Panc1 (cell line): ENCODE measurements at regions not wholly inside any gene's neighbourhood (a gene's known extent, or its start where the extent isn't known, plus 50 kb on each side); places are given as distances from the start of the nearest gene placed in this dataset.
"Not testable (repeated sequence)": the region's sequence is repeated elsewhere in the genome, so short reads cannot be mapped to it uniquely, and the experiment has no call there.

Experiments used
- ATAC-seq: fragments of 200-7000 bp; cut with Tn5 transposase; 2 replicates; pipeline ENCODE4 v1.9.1; 2020; ENCODE audit warnings: mild to moderate bottlenecking, moderate library complexity
- BruUV-seq: library from RNA; stranded (reverse); fragments of 400-500 nt; replicated peaks from 2 replicates; lab custom pipeline; 2021; lab: Mats Ljungman, UMichigan
- CTCF ChIA-PET: fragments of 300-600 bp; sonication (Branson Sonifier 250); formaldehyde crosslinking; loops from one replicate; lab custom pipeline; 2022; ENCODE audit warnings: antibody characterized with exemption; lab: Charles Lee
- POLR2A ChIA-PET: fragments of 300-600 bp; sonication (Branson Sonifier 250); formaldehyde crosslinking; loops from one replicate; lab custom pipeline; 2022; ENCODE audit warnings: antibody characterized with exemption; lab: Charles Lee
- DNase-seq: peaks from one replicate; pipeline ENCODE4 v3.0.0-alpha.2; 2010; ENCODE audit warnings: low read depth, low spot score
- H3K27ac ChIP-seq: 2 replicates; pipeline ENCODE4 v1.5.1; 2011; ENCODE audit warnings: mild to moderate bottlenecking, low read length, inconsistent platforms
- H3K27me3 ChIP-seq: fragments of 200-500 bp; sonication (Bioruptor generic); 2 replicates; pipeline ENCODE4 v1.6.0; 2014; ENCODE audit warnings: low read length, inconsistent platforms; ENCODE audit not compliant: control insufficient read depth, insufficient read depth
- H3K36me3 ChIP-seq: fragments of 200-500 bp; sonication (Bioruptor generic); 2 replicates; pipeline ENCODE4 v1.5.1; 2014; ENCODE audit warnings: inconsistent platforms, mild to moderate bottlenecking, low read length, moderate library complexity; ENCODE audit not compliant: control insufficient read depth, insufficient read depth
- H3K4me1 ChIP-seq: 2 replicates; pipeline ENCODE4 v1.5.1; 2011; ENCODE audit warnings: inconsistent platforms, mild to moderate bottlenecking, low read length, moderate library complexity; ENCODE audit not compliant: control insufficient read depth, insufficient read depth
- H3K4me3 ChIP-seq, 2 experiments: 2 replicates each; pipeline ENCODE4 v1.5.1; 2011 to 2012; ENCODE audit warnings: low read depth in 2 of 2, low read length in 2 of 2, mild to moderate bottlenecking in 2 of 2, inconsistent platforms in 1 of 2, moderate library complexity in 1 of 2
- H3K9me3 ChIP-seq: fragments of 200-500 bp; sonication (Bioruptor generic); 2 replicates; pipeline ENCODE4 v1.5.1; 2014; ENCODE audit warnings: low read depth, mild to moderate bottlenecking, inconsistent platforms, low read length, moderate library complexity; ENCODE audit not compliant: control insufficient read depth, insufficient read depth
- CTCF ChIP-seq: fragments of 450-650 bp; IDR thresholded peaks from 2 replicates; pipeline ENCODE4 v1.5.1; 2017; ENCODE audit warnings: mild to moderate bottlenecking
- POLR2AphosphoS5 ChIP-seq: IDR thresholded peaks from 2 replicates; pipeline ENCODE4 v1.6.1; 2012; ENCODE audit warnings: mild to moderate bottlenecking, low read depth, low read length, moderate library complexity
- REST ChIP-seq, 2 experiments: IDR thresholded peaks; 2 replicates each; pipeline ENCODE4 v1.6.1; 2011 to 2012; ENCODE audit warnings: low read depth in 2 of 2, control low read depth in 1 of 2, low read length in 1 of 2, mild to moderate bottlenecking in 1 of 2, moderate library complexity in 1 of 2; ENCODE audit not compliant: insufficient read depth in 1 of 2
- SIN3A ChIP-seq: IDR thresholded peaks from 2 replicates; pipeline ENCODE4 v1.6.1; 2012; ENCODE audit warnings: low read depth, mild to moderate bottlenecking, low read length, moderate library complexity, borderline replicate concordance; ENCODE audit not compliant: insufficient read depth
- TCF7L2 ChIP-seq: IDR thresholded peaks from 2 replicates; pipeline ENCODE4 v1.6.1; 2011; ENCODE audit warnings: mild to moderate bottlenecking, low read depth, low read length, inconsistent platforms
- in situ Hi-C: cut with HindIII; loops from 2 replicates; pipeline ENCODE4 v1.10.0; 2016; ENCODE audit warnings: low sequenced_read_pairs, low pct_unique_long_range_greater_than_20kb
- intact Hi-C: fragments of 100-400 bp; cut with micrococcal nuclease; formaldehyde crosslinking; loops from one replicate; pipeline ENCODE4 v1.10.0; 2022; ENCODE audit not compliant: unreplicated experiment

GRCh38 chr16:29302976-29303375, 103.5 kb downstream of the NPIPB11 start:
- CTCF ChIA-PET = no interaction called here
- TF ChIP-seq CTCF = no peak
- no peak for TF ChIP-seq TCF7L2
- TF ChIP-seq POLR2AphosphoS5 = no peak
- no peak for TF ChIP-seq SIN3A
- TF ChIP-seq REST (IDR thresholded peaks at IDR 0.05; ENCODE audit: insufficient read depth in 1 of 2, low read depth in 2 of 2, low read length in 1 of 2) = no peak
- Histone ChIP-seq H3K4me3 (no peak overlapping the region), H3K36me3 (no peaks in the 10 kb centered on the region), H3K9me3 (no peaks in the 10 kb centered on the region), H3K27ac (no peak overlapping the region), H3K27me3 (no peaks in the 10 kb centered on the region), H3K4me1 (no peaks in the 10 kb centered on the region; the same call in 1 of the 2 replicates)
- ATAC-seq (no peak), DNase-seq (no peak)
- BruUV-seq = no TSS peak
- intact Hi-C loops = no loop called here
- POLR2A ChIA-PET = no interaction called here
- in situ Hi-C loops = no loop called here

- H3K27ac ChIP-seq, intact Hi-C loops, BruUV-seq, in situ Hi-C loops, CTCF ChIA-PET, DNase-seq, H3K9me3 ChIP-seq, POLR2A ChIA-PET, H3K4me1 ChIP-seq, H3K36me3 ChIP-seq, H3K4me3 ChIP-seq, H3K27me3 ChIP-seq: not testable (repeated sequence)
- 0 out of 2 replicates have a peak, but pooled peaks have one; percentile 23 for ATAC-seq
Observed at GRCh38 chr16:29302433-29302832, 104.1 kb downstream of the NPIPB11 start.

GRCh38 chr16:29301662-29302285, 104.7 kb downstream of the NPIPB11 start:
- POLR2A ChIA-PET = not testable (repeated sequence)

GRCh38 chr16:29300541-29301535, 105.7 kb downstream of the NPIPB11 start:
- H3K4me3 ChIP-seq, CTCF ChIA-PET, POLR2A ChIA-PET, BruUV-seq, H3K27ac ChIP-seq, H3K9me3 ChIP-seq, intact Hi-C loops, H3K4me1 ChIP-seq, DNase-seq, ATAC-seq, in situ Hi-C loops, H3K27me3 ChIP-seq, H3K36me3 ChIP-seq: not testable (repeated sequence)

More at GRCh38 chr16:29301662-29302285, 104.7 kb downstream of the NPIPB11 start:
- in situ Hi-C loops, H3K27me3 ChIP-seq, ATAC-seq, H3K9me3 ChIP-seq, DNase-seq, H3K36me3 ChIP-seq, H3K4me1 ChIP-seq, H3K4me3 ChIP-seq, H3K27ac ChIP-seq, CTCF ChIA-PET, BruUV-seq, intact Hi-C loops: not testable (repeated sequence)

GRCh38 chr16:29300030-29300491, 106.5 kb downstream of the NPIPB11 start:
- H3K9me3 ChIP-seq, H3K27ac ChIP-seq, BruUV-seq, H3K4me3 ChIP-seq, H3K27me3 ChIP-seq, H3K36me3 ChIP-seq, intact Hi-C loops, H3K4me1 ChIP-seq, POLR2A ChIA-PET, DNase-seq, CTCF ChIA-PET, in situ Hi-C loops, ATAC-seq: not testable (repeated sequence)
